OCI-LY1 (cell line): ENCODE measurements at regions not wholly inside any gene's neighbourhood (a gene's known extent, or its start where the extent isn't known, plus 50 kb on each side); places are given as distances from the start of the nearest gene placed in this dataset.

Experiments used
- EZH2 ChIP-seq: fragments of 200-600 bp; sonication (generic), shearing (Covaris generic); IDR thresholded peaks from 2 replicates; pipeline ENCODE4 v1.8.0; 2017; ENCODE audit warnings: borderline replicate concordance, mixed run types, mild to moderate bottlenecking, antibody characterized with exemption, low read length, moderate library complexity, mixed read lengths
- TF ChIP-seq, protein P1 (sequence below): fragments of 200-600 bp; sonication (generic), shearing (Covaris generic); IDR thresholded peaks from 2 replicates; pipeline ENCODE4 v1.5.1; 2017; ENCODE audit warnings: mild to moderate bottlenecking, antibody characterized with exemption, low read length, moderate library complexity, mixed read lengths

DNA sequence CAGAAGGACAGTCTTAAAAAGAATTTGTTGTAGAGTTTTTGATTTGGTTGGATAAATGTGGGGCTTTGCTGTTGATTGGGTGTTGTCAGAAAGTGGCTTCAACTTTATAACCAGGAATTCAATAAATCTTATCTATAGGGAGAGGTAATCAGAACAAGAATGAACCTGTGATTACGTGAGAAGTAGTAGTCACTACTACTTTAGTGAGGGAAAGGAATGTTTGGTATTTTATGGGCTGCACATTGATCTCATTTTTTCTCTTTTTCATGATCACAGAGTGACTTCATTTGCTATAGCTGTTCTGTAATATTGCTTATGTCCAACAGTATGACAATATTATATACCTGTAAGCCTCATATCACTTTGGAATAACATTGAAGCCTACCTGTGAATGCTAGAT, 485.2 kb upstream of the BCHE start:
- TF ChIP-seq EZH2: no peak
- TF ChIP-seq, protein P1, sequence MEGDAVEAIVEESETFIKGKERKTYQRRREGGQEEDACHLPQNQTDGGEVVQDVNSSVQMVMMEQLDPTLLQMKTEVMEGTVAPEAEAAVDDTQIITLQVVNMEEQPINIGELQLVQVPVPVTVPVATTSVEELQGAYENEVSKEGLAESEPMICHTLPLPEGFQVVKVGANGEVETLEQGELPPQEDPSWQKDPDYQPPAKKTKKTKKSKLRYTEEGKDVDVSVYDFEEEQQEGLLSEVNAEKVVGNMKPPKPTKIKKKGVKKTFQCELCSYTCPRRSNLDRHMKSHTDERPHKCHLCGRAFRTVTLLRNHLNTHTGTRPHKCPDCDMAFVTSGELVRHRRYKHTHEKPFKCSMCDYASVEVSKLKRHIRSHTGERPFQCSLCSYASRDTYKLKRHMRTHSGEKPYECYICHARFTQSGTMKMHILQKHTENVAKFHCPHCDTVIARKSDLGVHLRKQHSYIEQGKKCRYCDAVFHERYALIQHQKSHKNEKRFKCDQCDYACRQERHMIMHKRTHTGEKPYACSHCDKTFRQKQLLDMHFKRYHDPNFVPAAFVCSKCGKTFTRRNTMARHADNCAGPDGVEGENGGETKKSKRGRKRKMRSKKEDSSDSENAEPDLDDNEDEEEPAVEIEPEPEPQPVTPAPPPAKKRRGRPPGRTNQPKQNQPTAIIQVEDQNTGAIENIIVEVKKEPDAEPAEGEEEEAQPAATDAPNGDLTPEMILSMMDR: no peak
